ENCODE measurements at regions not wholly inside any gene's neighbourhood (a gene's known extent, or its start where the extent isn't known, plus 50 kb on each side); places are given as distances from the start of the nearest gene placed in this dataset.
A peak's percentile ranks its signal among the peaks of the same experiment; 100 is the strongest.

DNA sequence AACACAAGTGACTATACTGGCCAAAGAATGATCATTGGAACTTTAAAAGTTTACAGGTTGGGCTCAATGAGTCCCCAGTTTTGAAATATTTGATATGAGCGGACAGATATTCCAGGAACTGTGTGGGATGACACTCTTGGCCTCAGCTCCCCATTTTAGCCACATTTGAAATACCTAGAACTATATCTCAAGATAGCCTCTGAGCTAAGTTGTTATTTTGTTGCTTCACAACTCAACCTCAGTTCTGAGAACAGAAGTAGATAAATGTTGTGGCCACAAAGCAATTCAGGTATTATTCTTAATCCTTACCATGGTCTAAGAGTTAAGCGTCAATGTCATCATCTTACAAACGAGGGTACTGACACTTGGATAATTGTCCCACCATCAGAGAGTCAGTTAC, 172.2 kb upstream of the SETBP1 start:
- no peak for DNase-seq (ENCODE audit: low spot score in 2 of 2)
- no peak for FAIRE-seq

- no peak for DNase-seq (ENCODE audit: low spot score in 2 of 2)
- no peak for FAIRE-seq
Observed at GRCh38 chr18:44509048-44509447, 171.6 kb upstream of the SETBP1 start.

- DNase-seq (ENCODE audit: low spot score in 2 of 2) = no peak
- no peak for FAIRE-seq
Observed at GRCh38 chr18:44510390-44510789, 170.3 kb upstream of the SETBP1 start.

GRCh38 chr18:44513233-44513632, 167.5 kb upstream of the SETBP1 start:
- FAIRE-seq = no peak

DNA sequence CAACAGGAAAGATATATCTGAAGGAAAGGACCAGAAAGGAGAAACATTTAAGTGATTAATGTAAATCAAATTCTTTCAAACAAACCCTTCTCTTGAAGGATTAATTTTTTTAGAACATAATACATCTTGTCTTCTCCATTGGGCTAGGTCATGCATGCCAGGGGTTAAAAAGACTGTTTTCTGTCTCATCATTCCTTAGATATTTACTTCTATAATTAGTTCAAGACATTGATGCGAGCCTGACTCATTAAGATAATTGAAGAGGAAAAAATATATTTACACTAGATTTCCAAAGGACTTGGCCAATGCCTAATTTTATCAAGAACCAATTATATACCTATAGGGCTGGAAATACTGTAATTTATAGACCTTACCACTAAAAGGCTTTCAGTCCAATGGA, 166.6 kb upstream of the SETBP1 start:
- DNase-seq (ENCODE audit: low spot score in 2 of 2) (no peak), FAIRE-seq (no peak)

More at GRCh38 chr18:44513233-44513632, 167.5 kb upstream of the SETBP1 start:
- DNase-seq (ENCODE audit: low spot score in 2 of 2) = no peak

GRCh38 chr18:44514766-44515165, 165.9 kb upstream of the SETBP1 start:
- DNase-seq (ENCODE audit: low spot score in 2 of 2) (no peak), FAIRE-seq (no peak)

DNA sequence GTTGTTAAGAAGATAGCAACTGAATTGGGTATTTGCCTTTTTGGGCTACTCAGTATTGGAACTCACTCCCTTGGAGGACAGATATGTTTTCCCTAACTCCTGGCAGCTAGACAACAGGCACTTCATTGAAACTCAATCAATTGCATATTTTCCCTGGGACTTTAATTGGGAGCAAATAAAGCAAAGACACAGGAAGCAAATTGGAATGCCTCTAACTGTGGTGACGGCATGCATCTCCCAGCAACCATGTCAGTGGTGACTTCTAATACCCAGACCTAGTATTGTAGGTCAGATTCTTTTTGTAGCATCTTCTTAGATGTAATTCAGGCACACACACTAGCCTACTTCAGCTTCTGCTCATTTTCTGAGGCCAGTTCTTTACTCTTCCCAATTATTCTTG, 164.2 kb upstream of the SETBP1 start:
- no peak for FAIRE-seq

GRCh38 chr18:44517136-44517535, 163.6 kb upstream of the SETBP1 start:
- no peak for FAIRE-seq
- DNase-seq (ENCODE audit: low spot score in 2 of 2) = no peak

More for the DNA sequence above, 164.2 kb upstream of the SETBP1 start:
- no peak for DNase-seq (ENCODE audit: low spot score in 2 of 2)

- DNase-seq (ENCODE audit: low spot score in 2 of 2) (no peak), FAIRE-seq (no peak)
Observed at GRCh38 chr18:44518091-44518615, 162.5 kb upstream of the SETBP1 start.

DNA sequence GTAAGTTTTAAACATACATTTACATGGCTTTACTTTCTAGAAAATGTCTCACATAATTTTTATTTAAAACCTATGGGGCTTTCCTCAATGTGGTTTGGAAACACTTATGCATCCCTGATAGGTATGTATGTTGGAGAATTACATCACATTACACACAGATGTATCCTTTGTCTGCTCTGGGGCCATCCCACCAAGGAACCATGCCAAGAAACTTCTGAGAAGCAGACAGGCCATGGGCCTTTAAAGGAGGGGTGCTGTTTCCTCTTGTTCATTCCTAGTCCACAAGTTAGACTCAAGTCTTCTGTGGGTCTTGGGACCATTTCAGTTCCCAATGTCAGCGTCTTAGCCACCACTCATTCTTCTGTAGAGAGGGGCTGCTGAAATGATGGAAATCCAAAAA, 162.0 kb upstream of the SETBP1 start:
- DNase-seq (ENCODE audit: low spot score in 2 of 2) = no peak
- no peak for FAIRE-seq

- FAIRE-seq = no peak
- no peak for DNase-seq (ENCODE audit: low spot score in 2 of 2)
Observed at GRCh38 chr18:44520981-44521667, 159.6 kb upstream of the SETBP1 start.

DNA sequence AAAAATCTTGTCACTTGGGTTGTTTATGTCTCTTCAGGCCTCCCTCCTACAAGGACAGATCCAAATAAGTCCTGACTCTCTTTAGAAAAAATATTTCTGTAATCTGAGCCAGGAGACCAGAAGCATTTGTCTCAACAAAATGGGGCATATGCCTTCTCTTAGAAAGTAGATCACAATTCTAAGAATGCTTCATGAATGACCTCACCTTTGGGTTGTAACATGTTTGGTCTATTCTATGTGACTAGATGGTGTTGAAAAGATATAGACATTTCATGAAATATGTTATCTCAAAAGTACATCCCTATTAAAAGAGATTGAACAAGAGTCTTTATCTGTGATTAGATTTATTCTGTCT, 159.0 kb upstream of the SETBP1 start:
- no peak for DNase-seq (ENCODE audit: low spot score in 2 of 2)
- FAIRE-seq = no peak

- DNase-seq (ENCODE audit: low spot score in 2 of 2) (no peak), FAIRE-seq (no peak)
Observed at GRCh38 chr18:44526705-44527415, 153.8 kb upstream of the SETBP1 start.

DNA sequence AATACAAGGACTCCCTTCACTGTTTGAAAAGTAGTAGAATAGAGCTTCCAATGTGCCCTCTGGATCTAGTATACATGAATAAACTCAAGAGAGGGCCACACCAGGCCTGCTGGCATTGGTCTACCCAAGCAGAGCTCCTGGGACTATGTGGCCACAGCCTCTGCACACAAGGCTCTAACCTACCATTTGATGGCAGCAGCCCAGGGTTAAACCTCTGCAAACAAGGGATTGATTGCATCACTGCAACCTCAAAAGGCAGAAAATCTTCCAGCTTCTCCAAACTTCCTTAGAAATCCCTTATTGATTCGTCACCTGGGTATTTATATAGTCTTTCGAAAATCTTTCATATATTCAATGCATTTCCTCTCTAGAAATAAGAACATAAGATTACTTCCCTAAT, 147.6 kb upstream of the SETBP1 start:
- DNase-seq (ENCODE audit: low spot score in 2 of 2) (no peak), FAIRE-seq (no peak)

- FAIRE-seq (no peak), DNase-seq (ENCODE audit: low spot score in 2 of 2) (peak in 1 of 2 donors; percentile 6)
Observed at GRCh38 chr18:44536046-44536445, 144.6 kb upstream of the SETBP1 start.

- FAIRE-seq (no peak), DNase-seq (ENCODE audit: low spot score in 2 of 2) (no peak)
Observed at GRCh38 chr18:44536619-44537018, 144.1 kb upstream of the SETBP1 start.

GRCh38 chr18:44537526-44537925, 143.2 kb upstream of the SETBP1 start:
- FAIRE-seq = no peak

DNA sequence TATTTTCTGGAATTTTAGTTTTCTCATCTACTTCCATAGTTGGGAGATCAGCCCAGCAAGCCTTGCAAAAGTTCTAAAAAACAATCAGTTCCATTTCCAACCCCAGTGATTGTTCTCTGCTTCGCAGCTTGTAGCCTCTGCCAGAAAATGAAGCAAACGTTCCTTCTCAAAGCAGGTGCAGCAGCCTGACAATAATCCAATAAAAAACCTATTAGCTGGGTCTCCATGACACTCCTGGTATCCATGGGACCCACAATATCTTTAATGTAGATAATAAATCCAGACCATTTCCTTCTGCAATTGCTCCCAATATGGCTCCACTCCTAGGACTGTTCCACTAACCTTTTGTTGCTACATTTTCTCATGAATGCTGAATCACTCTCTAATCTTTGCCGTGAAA, 140.8 kb upstream of the SETBP1 start:
- DNase-seq (ENCODE audit: low spot score in 2 of 2) = no peak
- no peak for FAIRE-seq

More at GRCh38 chr18:44537526-44537925, 143.2 kb upstream of the SETBP1 start:
- no peak for DNase-seq (ENCODE audit: low spot score in 2 of 2)

DNA sequence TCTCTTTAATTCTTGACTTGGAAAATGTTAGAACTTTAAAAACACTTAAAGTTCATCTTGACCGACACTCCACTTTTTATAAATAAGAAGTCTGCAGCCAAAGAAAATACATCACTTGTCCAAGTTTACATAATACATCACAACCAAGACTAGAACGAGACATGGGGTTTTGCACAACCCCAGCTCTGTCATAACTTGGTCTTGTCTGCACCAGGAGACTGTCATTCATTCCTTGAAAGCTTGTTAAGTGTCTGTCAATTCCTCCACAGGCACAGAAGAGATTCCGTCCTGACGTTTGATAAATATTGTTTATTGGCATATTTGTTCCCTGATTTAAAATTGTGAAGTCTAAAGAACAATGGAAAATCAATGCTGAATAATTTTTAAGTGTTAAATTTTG, 139.5 kb upstream of the SETBP1 start:
- DNase-seq (ENCODE audit: low spot score in 2 of 2) = no peak
- FAIRE-seq = no peak

DNA sequence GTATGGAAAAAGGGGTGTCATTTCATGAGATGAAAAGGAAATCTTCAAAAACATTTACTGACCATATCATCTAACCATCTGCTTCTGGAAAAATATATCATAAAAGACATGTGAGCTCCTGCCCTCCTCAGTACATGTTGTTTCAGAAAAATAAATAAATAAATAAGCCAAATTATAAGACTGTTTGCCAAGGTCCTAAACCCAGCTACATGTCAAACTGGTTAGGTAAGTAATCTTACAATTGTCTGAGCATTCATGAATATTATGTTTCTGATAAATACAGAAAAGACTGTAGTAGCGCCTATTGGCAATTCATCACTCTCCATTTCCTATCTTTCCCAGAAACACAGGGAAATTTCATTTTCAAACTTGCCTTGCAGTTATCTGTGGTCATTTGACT, 138.9 kb upstream of the SETBP1 start:
- DNase-seq (ENCODE audit: low spot score in 2 of 2) (no peak), FAIRE-seq (no peak)

DNA sequence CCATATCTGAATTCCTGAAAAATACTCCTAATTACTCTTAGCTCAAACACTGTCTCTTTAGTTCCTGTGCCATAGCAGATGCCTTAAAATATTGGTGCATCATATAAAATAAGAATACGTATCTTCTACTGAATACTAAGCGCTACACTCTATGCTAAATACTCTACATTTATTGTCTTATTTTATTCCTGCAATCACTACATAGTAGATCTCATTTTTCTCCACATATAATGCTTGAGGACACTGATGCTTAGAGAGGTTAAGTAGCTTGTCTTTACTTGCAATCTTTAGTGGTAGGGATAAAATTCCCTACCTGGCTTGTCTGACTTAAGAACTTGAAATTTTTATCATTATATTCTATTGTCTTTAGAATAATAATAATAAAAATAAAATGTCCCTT, 137.3 kb upstream of the SETBP1 start:
- no peak for DNase-seq (ENCODE audit: low spot score in 2 of 2)
- FAIRE-seq = no peak

GRCh38 chr18:44545359-44545985, 135.2 kb upstream of the SETBP1 start:
- no peak for DNase-seq (ENCODE audit: low spot score in 2 of 2)

More at GRCh38 chr18:44545359-44545985, 135.2 kb upstream of the SETBP1 start:
- no peak for FAIRE-seq
